SU-DHL-6 (cell line): ENCODE measurements at regions not wholly inside any gene's neighbourhood (a gene's known extent, or its start where the extent isn't known, plus 50 kb on each side); places are given as distances from the start of the nearest gene placed in this dataset.

Source experiments
- CTCF ChIP-seq: fragments of 200-600 bp; sonication (generic); IDR thresholded peaks from one replicate; pipeline ENCODE4 v1.5.1; 2017; ENCODE audit warnings: antibody characterized with exemption, mild to moderate bottlenecking, low read length, moderate library complexity; ENCODE audit not compliant: insufficient read depth, poor library complexity, severe bottlenecking
- EZH2phosphoT487 ChIP-seq: fragments of 200-600 bp; sonication (generic), shearing (Covaris generic); conservative IDR thresholded peaks from 2 replicates; pipeline ENCODE4 v1.6.1; 2018; ENCODE audit warnings: mild to moderate bottlenecking, antibody characterized with exemption, low read length, moderate library complexity, mixed read lengths

GRCh38 chr11:90310210-90310609 is 87.4 kb upstream of the CHORDC1 start:
- TF ChIP-seq CTCF (no peak), EZH2phosphoT487 (no peak)
